SU-DHL-6 (cell line): ENCODE measurements at regions not wholly inside any gene's neighbourhood (a gene's known extent, or its start where the extent isn't known, plus 50 kb on each side); places are given as distances from the start of the nearest gene placed in this dataset.
"Not testable (repeated sequence)": the region's sequence is repeated elsewhere in the genome, so short reads cannot be mapped to it uniquely, and the experiment has no call there.

ENCODE experiments used
- H2AFZ ChIP-seq: fragments of 200-600 bp; sonication (generic); 2 replicates; pipeline ENCODE4 v1.6.1; 2014; ENCODE audit warnings: low read depth, mild to moderate bottlenecking, moderate library complexity, mixed read lengths, antibody characterized with exemption, low read length; ENCODE audit not compliant: severe bottlenecking
- H3F3A ChIP-seq: fragments of 200-600 bp; shearing (Covaris generic); 2 replicates; pipeline ENCODE4 v1.6.0; 2016; ENCODE audit warnings: antibody characterized with exemption, mild to moderate bottlenecking; ENCODE audit not compliant: insufficient read depth
- H3K27ac ChIP-seq: fragments of 200-600 bp; sonication (generic); 2 replicates; pipeline ENCODE4 v1.5.1; 2016; ENCODE audit warnings: low read depth, mild to moderate bottlenecking, low read length, moderate library complexity, mixed read lengths
- H3K27me3 ChIP-seq: fragments of 200-600 bp; sonication (generic), shearing (Covaris generic); 2 replicates; pipeline ENCODE4 v1.6.0; 2014; ENCODE audit warnings: mild to moderate bottlenecking, low read length
- H3K36me3 ChIP-seq: fragments of 200-600 bp; sonication (generic); 2 replicates; pipeline ENCODE4 v1.6.1; 2014; ENCODE audit warnings: mild to moderate bottlenecking, low read length, mixed read lengths
- H3K4me2 ChIP-seq: fragments of 300-600, 200-600 bp; shearing (Covaris generic), sonication (generic); 2 replicates; pipeline ENCODE4 v1.6.0; 2014; ENCODE audit warnings: low read length, low read depth, mild to moderate bottlenecking; ENCODE audit not compliant: poor library complexity, severe bottlenecking
- H3K4me3 ChIP-seq: fragments of 200-600 bp; sonication (generic); 2 replicates; pipeline ENCODE4 v1.5.1; 2014; ENCODE audit warnings: antibody characterized with exemption, low read length, mild to moderate bottlenecking, mixed read lengths; ENCODE audit not compliant: insufficient read depth, poor library complexity, severe bottlenecking
- H3K79me2 ChIP-seq: fragments of 200-600 bp; sonication (generic); 2 replicates; pipeline ENCODE4 v1.6.1; 2014; ENCODE audit warnings: mild to moderate bottlenecking, low read length, moderate library complexity; ENCODE audit not compliant: insufficient read depth
- H3K9ac ChIP-seq: fragments of 200-600 bp; sonication (generic); 2 replicates; pipeline ENCODE4 v1.7.0; 2014; ENCODE audit warnings: mild to moderate bottlenecking, low read length
- H3K9me2 ChIP-seq: fragments of 200-600 bp; sonication (generic); replicated peaks from 2 replicates; pipeline ENCODE4 v1.6.1; 2014; ENCODE audit warnings: low read length; ENCODE audit not compliant: insufficient read depth
- H3K9me3 ChIP-seq: fragments of 200-600 bp; sonication (generic); 2 replicates; pipeline ENCODE4 v1.6.1; 2014; ENCODE audit warnings: low read length, mixed read lengths; ENCODE audit not compliant: insufficient read depth
- H4K20me1 ChIP-seq: fragments of 200-600 bp; sonication (generic); 2 replicates; pipeline ENCODE4 v1.6.1; 2014; ENCODE audit warnings: low read depth, mild to moderate bottlenecking, antibody characterized with exemption, low read length, moderate library complexity, mixed read lengths
- CTCF ChIP-seq: fragments of 200-600 bp; sonication (generic); IDR thresholded peaks from one replicate; pipeline ENCODE4 v1.5.1; 2017; ENCODE audit warnings: antibody characterized with exemption, mild to moderate bottlenecking, low read length, moderate library complexity; ENCODE audit not compliant: insufficient read depth, poor library complexity, severe bottlenecking
- EZH2phosphoT487 ChIP-seq: fragments of 200-600 bp; sonication (generic), shearing (Covaris generic); conservative IDR thresholded peaks from 2 replicates; pipeline ENCODE4 v1.6.1; 2018; ENCODE audit warnings: mild to moderate bottlenecking, antibody characterized with exemption, low read length, moderate library complexity, mixed read lengths

- Histone ChIP-seq H3K79me2 (no peaks in the 10 kb centered on the region), H3K27ac (no peak overlapping the region), H3F3A (no peaks in the 10 kb centered on the region), H3K9me3 (no peaks in the 10 kb centered on the region), H3K36me3 (no peaks in the 10 kb centered on the region), H3K9ac (no peak overlapping the region), H2AFZ (no peak overlapping the region), H3K4me2 (no peak overlapping the region), H3K9me2 (no peaks in the 10 kb centered on the region), H4K20me1 (no peaks in the 10 kb centered on the region), H3K4me3 (no peak overlapping the region), H3K27me3 (no peaks in the 10 kb centered on the region)
- TF ChIP-seq EZH2phosphoT487 (no peak), CTCF (no peak)
Measured at GRCh38 chr19:27821418-27822018, 1391.4 kb downstream of the UQCRFS1 start.

DNA sequence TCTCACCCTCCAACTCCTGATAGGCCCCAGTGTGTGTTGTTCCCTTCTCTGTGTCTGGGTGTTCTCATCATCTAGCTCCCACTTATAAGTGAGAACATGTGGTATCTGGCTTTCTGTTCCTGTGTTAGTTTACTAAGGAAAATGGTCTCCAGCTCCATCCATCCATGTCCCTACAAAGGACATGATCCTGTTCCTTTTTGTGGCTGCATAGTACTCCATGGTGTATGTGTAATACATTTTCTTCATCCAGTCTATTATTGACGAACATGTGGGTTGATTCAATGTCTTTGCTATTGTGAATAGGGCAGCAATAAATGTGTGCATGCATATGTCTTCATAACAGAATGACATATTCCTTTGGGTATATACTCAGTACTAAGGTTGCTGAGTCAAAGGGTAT, 1397.0 kb downstream of the UQCRFS1 start:
- Histone ChIP-seq H3F3A (no peaks in the 10 kb centered on the region), H3K4me3 (no peak overlapping the region), H3K36me3 (no peaks in the 10 kb centered on the region), H3K4me2 (no peak overlapping the region), H3K79me2 (no peaks in the 10 kb centered on the region), H3K9me2 (no peaks in the 10 kb centered on the region), H2AFZ (no peak overlapping the region), H3K9ac (no peak overlapping the region), H3K9me3 (no peaks in the 10 kb centered on the region), H4K20me1 (no peaks in the 10 kb centered on the region), H3K27me3 (no peaks in the 10 kb centered on the region), H3K27ac (no peak overlapping the region)
- no peak for TF ChIP-seq CTCF
- no peak for TF ChIP-seq EZH2phosphoT487

- not testable (repeated sequence) for H3K79me2 ChIP-seq, H2AFZ ChIP-seq, H3K9me3 ChIP-seq, H3K4me3 ChIP-seq, H3K9ac ChIP-seq, H4K20me1 ChIP-seq, H3F3A ChIP-seq, H3K27me3 ChIP-seq, H3K9me2 ChIP-seq, H3K27ac ChIP-seq, H3K4me2 ChIP-seq, H3K36me3 ChIP-seq
Measured at GRCh38 chr19:27814834-27815233, 1398.1 kb downstream of the UQCRFS1 start.

- H3K36me3 ChIP-seq, H3K9me3 ChIP-seq, H3K27me3 ChIP-seq, H2AFZ ChIP-seq, H3K79me2 ChIP-seq, H3K9me2 ChIP-seq, H3K27ac ChIP-seq, H3F3A ChIP-seq, H3K4me2 ChIP-seq, H3K9ac ChIP-seq, H4K20me1 ChIP-seq, H3K4me3 ChIP-seq: not testable (repeated sequence)
Measured at GRCh38 chr19:27814274-27814673, 1398.7 kb downstream of the UQCRFS1 start.
